ENCODE measurements at regions not wholly inside any gene's neighbourhood (a gene's known extent, or its start where the extent isn't known, plus 50 kb on each side); places are given as distances from the start of the nearest gene placed in this dataset.

DNA sequence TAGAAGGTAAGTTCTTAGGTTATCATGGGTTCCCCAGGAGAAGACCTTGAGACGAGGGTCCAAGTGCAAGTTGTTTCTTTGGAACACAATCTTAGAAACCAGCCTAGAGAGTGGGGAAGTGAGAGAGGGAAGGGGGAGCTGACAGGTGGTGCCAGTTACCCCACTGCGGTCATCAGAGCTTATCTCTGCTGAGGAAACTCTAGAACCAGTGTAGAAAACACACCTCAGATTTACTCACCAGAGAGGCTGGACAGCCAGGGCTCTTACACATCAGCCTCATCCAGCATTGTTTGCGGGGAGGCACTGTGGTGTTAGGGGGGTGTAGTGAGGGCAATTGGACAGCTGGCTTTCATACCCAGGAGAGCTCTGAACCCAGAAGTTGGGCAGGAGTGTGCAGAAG, 206.5 kb upstream of the RAI14 start:
- Histone ChIP-seq H3K9ac (ENCODE audit: insufficient read depth in 1 of 2, low read depth in 2 of 2, low read length in 2 of 2) (no peak overlapping the region), H3K36me3 (ENCODE audit: control insufficient read depth, insufficient read depth, low read length) (no peaks in the 10 kb centered on the region), H3K27me3 (ENCODE audit: control insufficient read depth in 2 of 2, insufficient read depth in 2 of 2, low read length in 2 of 2) (peaks cover 12 to 37% of the 10 kb centered on the region in 2 experiments), H3K4me2 (ENCODE audit: insufficient read depth, low read length) (no peak overlapping the region), H3K9me1 (ENCODE audit: control insufficient read depth, insufficient read depth, low read length) (no peaks in the 10 kb centered on the region), H3K79me2 (ENCODE audit: control insufficient read depth, insufficient read depth, low read length) (no peaks in the 10 kb centered on the region), H4K20me1 (replicated peaks; ENCODE audit: control insufficient read depth, insufficient read depth, low read length) (no peaks in the 10 kb centered on the region), H2AFZ (ENCODE audit: low read depth, low read length) (no peak overlapping the region), H3K4me1 (replicated peaks in 1 of 2; ENCODE audit: control insufficient read depth in 2 of 2, insufficient read depth in 2 of 2, low read length in 2 of 2) (no peaks in the 10 kb centered on the region), H3K27ac (ENCODE audit: extremely low read depth, low read depth, low read length) (no peak overlapping the region), H3K4me3 (no peak overlapping the region), H3K9me3 (replicated peaks; ENCODE audit: control insufficient read depth, insufficient read depth, low read depth, low read length) (no peaks in the 10 kb centered on the region)
- TF ChIP-seq ZNF318 (IDR thresholded peaks at IDR 0.05; ENCODE audit: borderline replicate concordance in 1 of 2, low read depth in 1 of 2), result no peak
- no peak for TF ChIP-seq SP2 (IDR thresholded peaks at IDR 0.05; ENCODE audit: extremely low read depth, low read depth, low read length, poor library complexity, severe bottlenecking)
- no peak for TF ChIP-seq ZNF668 (CRISPR knock-in tag; IDR thresholded peaks at IDR 0.05)
- TF ChIP-seq, protein P1, sequence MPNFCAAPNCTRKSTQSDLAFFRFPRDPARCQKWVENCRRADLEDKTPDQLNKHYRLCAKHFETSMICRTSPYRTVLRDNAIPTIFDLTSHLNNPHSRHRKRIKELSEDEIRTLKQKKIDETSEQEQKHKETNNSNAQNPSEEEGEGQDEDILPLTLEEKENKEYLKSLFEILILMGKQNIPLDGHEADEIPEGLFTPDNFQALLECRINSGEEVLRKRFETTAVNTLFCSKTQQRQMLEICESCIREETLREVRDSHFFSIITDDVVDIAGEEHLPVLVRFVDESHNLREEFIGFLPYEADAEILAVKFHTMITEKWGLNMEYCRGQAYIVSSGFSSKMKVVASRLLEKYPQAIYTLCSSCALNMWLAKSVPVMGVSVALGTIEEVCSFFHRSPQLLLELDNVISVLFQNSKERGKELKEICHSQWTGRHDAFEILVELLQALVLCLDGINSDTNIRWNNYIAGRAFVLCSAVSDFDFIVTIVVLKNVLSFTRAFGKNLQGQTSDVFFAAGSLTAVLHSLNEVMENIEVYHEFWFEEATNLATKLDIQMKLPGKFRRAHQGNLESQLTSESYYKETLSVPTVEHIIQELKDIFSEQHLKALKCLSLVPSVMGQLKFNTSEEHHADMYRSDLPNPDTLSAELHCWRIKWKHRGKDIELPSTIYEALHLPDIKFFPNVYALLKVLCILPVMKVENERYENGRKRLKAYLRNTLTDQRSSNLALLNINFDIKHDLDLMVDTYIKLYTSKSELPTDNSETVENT (CRISPR knock-in tag; IDR thresholded peaks at IDR 0.05), result no peak
- no peak for TF ChIP-seq MCM5 (IDR thresholded peaks at IDR 0.05; ENCODE audit: low read depth)
- TF ChIP-seq, protein P2, sequence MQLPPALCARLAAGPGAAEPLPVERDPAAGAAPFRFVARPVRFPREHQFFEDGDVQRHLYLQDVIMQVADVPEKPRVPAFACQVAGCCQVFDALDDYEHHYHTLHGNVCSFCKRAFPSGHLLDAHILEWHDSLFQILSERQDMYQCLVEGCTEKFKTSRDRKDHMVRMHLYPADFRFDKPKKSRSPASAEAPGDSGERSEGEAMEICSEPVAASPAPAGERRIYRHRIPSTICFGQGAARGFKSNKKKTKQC (CRISPR knock-in tag; IDR thresholded peaks at IDR 0.05), result no peak
- TF ChIP-seq PHB (CRISPR knock-in tag; IDR thresholded peaks at IDR 0.05), result no peak
- no peak for TF ChIP-seq ZNF184 (CRISPR knock-in tag; IDR thresholded peaks at IDR 0.05)
- no peak for TF ChIP-seq RBFOX2 (IDR thresholded peaks at IDR 0.05; ENCODE audit: low read depth, low read length)
- TF ChIP-seq STAG1 (CRISPR knock-in tag; IDR thresholded peaks at IDR 0.05; ENCODE audit: borderline replicate concordance), result no peak
- TF ChIP-seq MCM3 (IDR thresholded peaks at IDR 0.05), result no peak
- in situ Hi-C loops (cut with MboI) (loop anchor here (10.0 to 25.0 kb wide), 2 partner anchors 445 to 1012 kb away; partner anchors contain the start of genes AMACR and TARS1), intact Hi-C loops (cut with micrococcal nuclease) (loop anchor here (5.0 kb wide), 1 partner anchor 452 kb away; no protein-coding TSS in a partner anchor)
- FAIRE-seq (no peak), DNase-seq (ENCODE audit: extremely low read depth in 1 of 4, low spot score in 3 of 4) (no peak), ATAC-seq (no peak)
- POLR2A ChIA-PET, result interaction anchor here (2.0 kb wide), 1 partner anchor 10 kb away, joined by 7 read pairs; no protein-coding TSS in a partner anchor
- no TSS peak for BruUV-seq (replicated peaks)
- CTCF ChIA-PET (ENCODE audit: low intra/inter-chr PET ratio), result no interaction called here
- 3% methylated on average over 3 of the region's 3 CpGs for WGBS (ENCODE audit: insufficient coverage, low coverage, missing lambda C conversion rate)

Measured in K562 (cell line).